ENCODE measurements at regions not wholly inside any gene's neighbourhood (a gene's known extent, or its start where the extent isn't known, plus 50 kb on each side); places are given as distances from the start of the nearest gene placed in this dataset.

- in situ Hi-C loops (cut with HindIII; ENCODE audit: low pct_ligation_motif_present, low sequenced_read_pairs): no loop called here
- DNase-seq: peak; percentile 79
- TF ChIP-seq CTCF (IDR thresholded peaks at IDR 0.05; ENCODE audit: low read depth, low read length, missing control alignments): no peak
- H3K36me3 ChIP-seq (replicated peaks): no peaks in the 10 kb centered on the region
- no peak overlapping the region for H3K27ac ChIP-seq
- H3K27me3 ChIP-seq (replicated peaks): no peaks in the 10 kb centered on the region
- H3K4me3 ChIP-seq (ENCODE audit: low read depth, low read length): no peak overlapping the region
Measured at GRCh38 chr6:1024587-1024986, 287.3 kb upstream of the FOXQ1 start.

- Histone ChIP-seq H3K4me3 (ENCODE audit: low read depth, low read length) (no peak overlapping the region), H3K36me3 (replicated peaks) (no peaks in the 10 kb centered on the region), H3K27ac (no peak overlapping the region), H3K27me3 (replicated peaks) (no peaks in the 10 kb centered on the region)
- TF ChIP-seq CTCF (IDR thresholded peaks at IDR 0.05; ENCODE audit: low read depth, low read length, missing control alignments): no peak
- in situ Hi-C loops (cut with HindIII; ENCODE audit: low pct_ligation_motif_present, low sequenced_read_pairs): no loop called here
- DNase-seq: no peak
Measured at GRCh38 chr6:1024161-1024560, 287.7 kb upstream of the FOXQ1 start.

- no peak for TF ChIP-seq CTCF (IDR thresholded peaks at IDR 0.05; ENCODE audit: low read depth, low read length, missing control alignments)
- H3K27me3 ChIP-seq (replicated peaks): no peaks in the 10 kb centered on the region
- no peak overlapping the region for H3K4me3 ChIP-seq (ENCODE audit: low read depth, low read length)
- in situ Hi-C loops (cut with HindIII; ENCODE audit: low pct_ligation_motif_present, low sequenced_read_pairs): no loop called here
- no peaks in the 10 kb centered on the region for H3K36me3 ChIP-seq (replicated peaks)
- DNase-seq: no peak
- no peak overlapping the region for H3K27ac ChIP-seq
Measured at GRCh38 chr6:1023229-1023628, 288.7 kb upstream of the FOXQ1 start.

GRCh38 chr6:1022719-1023118, 289.2 kb upstream of the FOXQ1 start:
- no peak for TF ChIP-seq CTCF (IDR thresholded peaks at IDR 0.05; ENCODE audit: low read depth, low read length, missing control alignments)
- no peak for DNase-seq
- Histone ChIP-seq H3K4me3 (ENCODE audit: low read depth, low read length) (no peak overlapping the region), H3K36me3 (replicated peaks) (no peaks in the 10 kb centered on the region), H3K27ac (no peak overlapping the region), H3K27me3 (replicated peaks) (no peaks in the 10 kb centered on the region)
- in situ Hi-C loops (cut with HindIII; ENCODE audit: low pct_ligation_motif_present, low sequenced_read_pairs): no loop called here

- Histone ChIP-seq H3K27ac (no peak overlapping the region), H3K4me3 (ENCODE audit: low read depth, low read length) (no peak overlapping the region), H3K27me3 (replicated peaks) (no peaks in the 10 kb centered on the region), H3K36me3 (replicated peaks) (no peaks in the 10 kb centered on the region)
- no peak for DNase-seq
- in situ Hi-C loops (cut with HindIII; ENCODE audit: low pct_ligation_motif_present, low sequenced_read_pairs): no loop called here
- TF ChIP-seq CTCF (IDR thresholded peaks at IDR 0.05; ENCODE audit: low read depth, low read length, missing control alignments): no peak
Measured at GRCh38 chr6:1020837-1021236, 291.1 kb upstream of the FOXQ1 start.

GRCh38 chr6:1020133-1020532, 291.8 kb upstream of the FOXQ1 start:
- DNase-seq: no peak
- in situ Hi-C loops (cut with HindIII; ENCODE audit: low pct_ligation_motif_present, low sequenced_read_pairs): no loop called here
- H3K27me3 ChIP-seq (replicated peaks): no peaks in the 10 kb centered on the region
- no peak overlapping the region for H3K4me3 ChIP-seq (ENCODE audit: low read depth, low read length)
- no peak overlapping the region for H3K27ac ChIP-seq
- no peaks in the 10 kb centered on the region for H3K36me3 ChIP-seq (replicated peaks)
- TF ChIP-seq CTCF (IDR thresholded peaks at IDR 0.05; ENCODE audit: low read depth, low read length, missing control alignments): no peak
